AG08396 (cell line): ENCODE measurements at regions not wholly inside any gene's neighbourhood (a gene's known extent, or its start where the extent isn't known, plus 50 kb on each side); places are given as distances from the start of the nearest gene placed in this dataset.
A peak's percentile ranks its signal among the peaks of the same experiment; 100 is the strongest.

Experiments used
- DNase-seq: peaks from one replicate; pipeline ENCODE4 v3.0.0; 2012; ENCODE audit warnings: low spot score, mixed read lengths

DNA sequence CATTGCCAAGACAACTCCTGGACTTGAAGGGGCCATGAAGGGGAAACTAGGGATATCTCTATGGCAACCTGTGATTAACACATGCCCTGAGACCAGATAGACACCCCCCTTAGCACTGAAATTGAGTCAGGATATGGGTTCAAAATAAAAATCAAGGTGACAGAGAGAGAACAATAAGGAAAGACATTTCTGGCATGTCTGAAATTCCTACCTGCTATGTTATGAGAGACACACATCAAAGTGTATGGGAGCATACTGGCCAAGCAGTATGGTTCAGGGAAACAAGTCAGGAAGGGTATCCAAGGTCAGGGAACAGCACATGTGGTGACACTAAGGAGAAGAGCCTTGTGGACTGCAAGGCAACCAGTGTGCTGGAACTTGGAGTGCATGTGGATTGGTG, 388.7 kb downstream of the SHQ1 start:
- no peak for DNase-seq

DNA sequence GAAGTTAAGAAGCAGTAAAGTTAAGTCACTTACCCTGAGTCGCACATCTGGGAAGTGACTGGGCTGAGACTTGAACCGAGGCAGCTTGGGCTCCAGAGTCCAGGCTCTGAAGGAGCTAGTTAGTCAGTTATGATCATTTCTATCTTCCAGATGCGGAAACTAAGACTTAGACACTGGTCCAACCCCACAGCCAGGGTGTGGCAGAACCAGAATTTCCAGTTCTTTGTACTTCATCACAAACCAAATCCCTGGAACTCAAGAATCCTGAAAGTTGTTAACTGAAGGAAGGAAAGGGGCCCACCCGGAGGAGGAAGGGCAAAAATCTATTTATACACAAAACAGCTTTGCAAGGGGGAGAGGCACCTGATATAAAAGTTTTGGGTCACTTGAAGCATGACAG, 389.9 kb downstream of the SHQ1 start:
- no peak for DNase-seq

DNA sequence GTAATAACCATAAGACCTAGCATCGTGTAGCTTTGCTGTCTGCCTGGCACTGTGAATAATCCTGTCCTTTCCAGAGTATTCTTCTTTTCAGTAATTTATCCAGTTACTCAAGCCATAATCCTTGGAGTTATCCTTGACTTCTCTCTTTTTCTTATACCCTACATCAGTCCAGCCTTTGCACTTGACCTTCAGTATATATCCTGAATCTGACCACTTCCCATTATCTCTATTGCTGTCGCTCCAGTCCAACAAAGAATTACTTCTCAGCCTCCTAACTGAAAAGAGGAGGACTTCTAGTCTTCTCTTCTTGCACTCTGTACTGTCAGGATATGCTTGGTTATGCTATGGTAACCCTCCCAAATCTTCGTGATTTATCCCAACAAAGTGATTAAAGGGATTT, 393.8 kb downstream of the SHQ1 start:
- DNase-seq, result no peak

DNA sequence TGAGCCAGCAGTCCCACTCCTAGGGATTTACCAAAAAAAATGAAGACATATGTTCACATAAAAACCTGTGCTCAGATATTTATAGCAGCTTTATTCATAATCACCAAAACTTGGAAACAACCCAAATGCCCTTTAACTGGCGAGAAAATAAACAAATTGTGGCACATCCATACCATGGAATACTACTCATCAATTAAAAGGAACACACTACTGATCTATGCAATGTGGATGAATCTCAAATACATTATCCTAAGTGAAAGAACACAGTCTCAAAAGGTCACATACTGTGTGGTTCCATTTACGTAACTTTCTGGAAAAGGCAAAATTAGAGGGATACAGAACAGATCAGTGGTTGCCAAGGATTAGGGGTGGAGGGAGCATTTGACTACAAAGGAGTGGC, 394.5 kb downstream of the SHQ1 start:
- no peak for DNase-seq

GRCh38 chr3:72452745-72453144, 395.5 kb downstream of the SHQ1 start:
- DNase-seq, result no peak

DNA sequence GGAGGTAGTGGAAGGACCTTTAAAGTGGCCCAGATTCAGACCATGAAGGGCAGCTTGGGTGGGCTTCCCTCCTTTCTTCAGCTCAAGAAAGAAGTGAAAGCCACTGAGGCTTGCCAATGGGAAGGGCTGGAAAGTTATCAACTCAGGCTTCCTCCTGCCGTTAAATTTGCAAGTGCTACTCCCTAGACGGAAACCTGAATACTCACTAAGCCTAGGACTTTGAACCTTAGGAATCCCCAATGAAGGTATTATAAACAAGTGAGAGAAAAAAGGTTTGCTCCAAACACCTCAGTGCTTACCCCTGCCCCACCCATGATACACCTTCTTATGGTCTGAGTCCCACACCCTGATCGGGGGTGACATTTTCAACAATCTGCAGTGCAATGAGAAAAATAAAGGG, 396.4 kb downstream of the SHQ1 start:
- DNase-seq, result no peak

DNA sequence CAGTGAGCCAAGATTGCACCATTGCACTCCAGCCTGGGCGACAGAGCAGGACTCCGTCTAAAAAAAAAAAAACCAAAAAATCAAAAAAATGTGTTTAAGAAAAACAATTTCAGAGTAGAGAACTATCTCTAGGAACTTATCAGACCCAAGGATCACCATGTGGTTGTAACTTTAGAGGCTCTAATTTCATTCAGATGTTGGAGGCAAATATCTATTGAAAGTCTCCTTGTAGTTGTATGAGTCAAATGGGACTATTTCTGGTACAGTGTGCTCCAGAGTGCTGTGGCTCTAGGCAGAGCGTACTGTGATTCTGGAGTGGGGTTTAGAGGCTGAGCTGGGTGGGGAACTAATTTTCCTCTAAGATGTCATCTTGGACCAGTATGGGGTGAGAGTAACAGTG, 398.7 kb downstream of the SHQ1 start:
- DNase-seq, result peak; percentile 16

DNA sequence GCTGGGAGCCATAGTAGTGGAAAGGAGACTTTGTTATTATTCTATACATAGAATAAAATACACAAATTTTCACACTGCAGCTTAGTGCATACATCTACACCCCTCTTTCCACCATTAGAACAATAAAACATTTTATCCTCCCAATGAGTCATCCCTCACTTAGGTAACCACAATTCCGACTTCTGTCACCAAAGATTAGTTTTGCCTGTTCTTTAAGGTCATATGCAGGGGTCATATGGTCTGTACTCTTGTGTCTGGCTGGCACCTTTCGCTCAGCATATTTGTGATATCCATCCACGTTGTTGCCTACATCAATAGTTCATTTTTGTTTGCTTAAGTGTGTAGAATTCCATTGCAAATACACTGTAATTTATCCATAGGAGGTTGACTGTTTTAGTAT, 399.4 kb downstream of the SHQ1 start:
- DNase-seq, result no peak

DNA sequence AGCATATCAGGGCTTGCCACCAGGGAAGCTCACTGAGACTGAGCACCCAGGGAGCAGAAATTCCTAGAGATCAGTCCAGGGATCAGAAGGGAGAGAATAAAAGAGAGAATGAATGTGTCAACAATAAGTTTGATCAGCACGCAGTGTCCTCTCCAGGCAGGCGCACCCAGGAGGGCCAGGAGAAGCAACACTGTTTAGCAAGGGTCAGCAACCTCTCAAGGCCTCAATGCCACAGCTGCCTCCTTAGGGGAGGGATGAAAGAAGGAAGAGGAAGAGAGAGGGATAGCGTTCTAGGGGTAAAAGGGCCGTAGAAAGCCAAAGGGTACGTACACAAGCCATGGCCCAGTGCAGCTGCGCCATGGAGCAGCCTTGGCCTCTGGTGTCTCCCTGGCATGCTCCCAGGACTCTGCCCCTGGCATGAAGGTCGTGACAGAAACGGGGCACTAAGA, 399.8 kb downstream of the SHQ1 start:
- no peak for DNase-seq

- peak; percentile 98 for DNase-seq
Measured at GRCh38 chr3:72447059-72447946, 400.9 kb downstream of the SHQ1 start.

DNA sequence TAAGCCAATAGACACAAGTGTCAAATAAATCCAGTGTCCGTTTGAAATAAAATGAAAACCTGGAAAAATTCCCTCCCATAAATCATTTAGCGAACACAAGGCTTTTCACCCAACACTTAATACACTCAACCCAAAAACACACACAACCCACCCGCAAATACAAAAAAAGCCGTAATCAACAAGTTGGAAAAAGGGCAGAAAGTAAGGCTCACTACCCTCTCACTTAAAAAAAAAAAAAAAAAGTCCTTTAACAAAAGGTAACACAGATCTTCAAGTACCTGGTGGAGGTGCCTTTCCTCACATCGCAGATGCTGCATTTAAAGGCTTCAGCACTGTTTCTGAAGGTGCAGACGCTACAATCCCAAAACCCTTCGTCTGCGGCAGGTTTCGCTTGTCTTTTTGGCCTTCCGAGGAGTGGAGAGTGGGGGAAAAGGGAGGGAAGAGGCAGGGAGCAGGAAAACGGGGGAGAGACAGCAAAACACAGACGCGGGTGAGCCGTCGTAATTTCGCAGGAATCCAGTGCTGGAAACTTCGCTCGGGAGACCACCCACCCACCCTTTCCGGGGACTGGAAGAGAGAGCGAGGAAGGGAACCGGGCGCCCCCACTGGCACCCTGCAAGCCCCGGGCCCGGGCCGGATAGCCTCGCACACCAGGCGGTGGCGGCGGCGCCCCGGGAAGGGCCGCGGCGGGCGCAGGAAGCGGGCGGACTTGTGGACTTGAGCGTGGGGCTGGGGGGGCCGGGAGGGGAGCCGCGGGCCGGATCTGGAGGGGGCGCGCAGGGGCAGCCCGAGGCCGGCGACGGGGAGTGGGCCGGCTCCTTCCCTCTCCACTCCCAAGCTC, 401.8 kb downstream of the SHQ1 start, which contains the start of gene RYBP:
Gene RYBP (minus strand): TSS at position 404 of the 841 bp plus-strand sequence.
- no peak for DNase-seq

- DNase-seq, result no peak
Measured at GRCh38 chr3:72445827-72446217, 402.4 kb downstream of the SHQ1 start.

- no peak for DNase-seq
Measured at GRCh38 chr3:72444656-72445223, 403.5 kb downstream of the SHQ1 start.

GRCh38 chr3:72442759-72443158, 405.5 kb downstream of the SHQ1 start:
- DNase-seq, result no peak

GRCh38 chr3:72441284-72441994, 406.8 kb downstream of the SHQ1 start:
- DNase-seq, result no peak

DNA sequence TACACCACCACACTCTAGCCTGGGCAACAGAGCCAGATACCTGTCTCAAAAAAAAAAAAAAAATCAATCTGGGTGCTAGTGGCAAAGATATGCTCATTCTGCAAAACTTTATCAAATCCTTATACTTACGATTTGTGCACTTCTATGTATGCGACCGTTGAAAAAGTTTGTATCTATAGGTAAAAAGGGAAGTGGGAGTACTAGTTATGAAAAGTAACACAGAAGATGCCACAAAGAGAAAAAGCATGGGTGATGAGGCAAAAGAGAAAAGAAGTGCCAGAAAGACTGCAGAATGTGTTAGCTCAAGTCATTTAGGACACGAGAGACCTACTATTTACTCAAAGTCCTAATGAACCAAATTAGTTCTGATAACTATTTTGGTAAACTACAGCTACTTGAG, 407.8 kb downstream of the SHQ1 start:
- no peak for DNase-seq

DNA sequence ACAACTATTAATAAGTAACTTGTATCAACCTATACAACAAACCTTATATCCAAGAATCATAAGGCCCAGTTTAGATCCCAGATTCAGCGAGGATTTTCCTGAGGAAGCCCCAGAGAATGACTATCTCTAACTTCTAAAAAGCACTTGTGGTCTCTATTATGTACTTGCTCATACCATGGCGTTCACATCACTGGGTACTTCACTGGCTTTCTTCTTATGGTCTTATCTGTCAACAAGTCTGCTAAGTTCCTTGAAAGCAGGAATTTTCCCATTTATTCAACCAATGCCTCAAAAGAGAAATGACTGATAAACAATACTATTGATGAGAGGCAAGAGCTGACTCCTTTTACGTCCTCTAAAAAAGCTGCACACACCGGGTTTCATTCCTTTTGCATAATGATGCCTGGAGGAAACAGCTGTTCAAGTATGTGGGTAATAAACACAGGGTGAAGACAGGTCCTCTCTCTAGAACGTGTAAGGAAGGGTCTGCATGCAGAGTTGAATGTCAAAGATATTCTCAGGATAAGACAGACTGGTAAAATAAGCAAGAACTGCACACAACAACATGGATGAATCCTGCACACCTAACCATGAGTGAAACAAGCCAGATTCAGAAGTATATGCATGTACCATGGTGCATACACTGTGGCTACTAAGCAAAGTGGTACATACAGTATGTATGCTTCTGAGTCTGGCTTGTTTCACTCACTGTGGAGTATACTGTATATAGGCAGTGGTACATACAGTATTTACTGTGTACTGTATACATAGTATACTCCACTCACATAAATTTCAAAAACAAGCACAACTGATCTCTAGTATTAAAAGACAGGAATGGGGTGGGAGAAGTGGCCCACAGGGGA, 408.7 kb downstream of the SHQ1 start:
- DNase-seq, result no peak

DNA sequence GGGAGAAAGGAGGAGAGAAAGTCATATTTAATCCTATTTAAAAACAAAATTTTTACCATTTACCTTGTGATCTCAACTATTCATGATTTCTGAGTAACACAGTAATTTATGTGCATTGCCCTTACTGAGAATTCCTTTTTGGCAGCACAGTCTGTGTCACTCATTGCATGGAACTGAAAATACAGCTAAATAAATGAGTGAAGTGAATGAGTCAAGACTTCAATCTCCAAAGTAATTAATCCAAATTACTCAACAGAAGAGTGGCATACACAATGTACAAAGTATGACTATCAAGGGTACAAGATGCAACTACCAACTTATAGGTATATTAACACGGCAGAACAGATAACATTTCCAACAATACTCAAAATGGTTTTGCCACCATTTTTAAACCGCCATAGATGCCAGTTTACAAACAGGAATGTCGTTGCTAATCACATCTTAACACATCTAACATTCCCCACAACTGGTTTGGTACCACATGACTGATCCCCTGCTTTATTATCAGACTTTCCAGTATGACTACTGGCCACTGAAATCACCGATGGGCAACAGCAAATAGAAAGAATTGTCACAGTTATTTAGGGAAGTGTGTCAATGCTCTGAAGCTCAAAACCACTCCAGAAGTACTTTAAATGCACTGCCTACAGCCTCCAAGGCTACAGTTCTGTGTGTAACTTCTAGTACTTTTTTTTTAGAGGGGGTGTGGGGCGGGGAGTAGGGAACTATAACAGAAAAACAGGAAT, 410.4 kb downstream of the SHQ1 start:
- DNase-seq, result no peak

- DNase-seq, result no peak
Measured at GRCh38 chr3:72436863-72437592, 411.2 kb downstream of the SHQ1 start.

DNA sequence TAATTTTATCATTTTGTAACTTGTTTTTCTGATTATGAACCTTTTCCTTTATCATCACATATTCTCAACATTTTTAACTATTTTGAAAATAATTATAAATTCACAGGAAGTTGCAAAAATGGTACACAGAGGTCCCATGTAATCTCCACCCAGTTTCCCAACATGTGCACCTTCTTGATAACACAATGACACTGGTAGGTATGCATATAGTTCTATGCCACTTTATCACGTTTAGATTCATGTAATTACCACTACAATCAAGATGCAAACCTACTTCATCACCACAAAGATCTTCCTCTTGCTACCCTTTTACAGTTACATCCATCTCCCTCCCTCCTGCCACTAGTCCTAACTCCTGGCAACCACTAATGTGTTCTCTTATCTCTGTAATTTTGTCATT, 413.9 kb downstream of the SHQ1 start:
- no peak for DNase-seq
